GM19452 (cell line): ENCODE measurements at regions not wholly inside any gene's neighbourhood (a gene's known extent, or its start where the extent isn't known, plus 50 kb on each side); places are given as distances from the start of the nearest gene placed in this dataset.

ENCODE experiments used
- ATAC-seq: cut with Tn5 transposase; IDR thresholded peaks from one replicate; pipeline ENCODE4 v1.9.1; 2021; ENCODE audit not compliant: unreplicated experiment

GRCh38 chr7:133190172-133190528 lies 62.7 kb upstream of the EXOC4 start:
- no peak for ATAC-seq

GRCh38 chr7:133190650-133191049 lies 62.2 kb upstream of the EXOC4 start:
- no peak for ATAC-seq

- no peak for ATAC-seq
Observed at GRCh38 chr7:133191787-133192186, 61.1 kb upstream of the EXOC4 start.

DNA sequence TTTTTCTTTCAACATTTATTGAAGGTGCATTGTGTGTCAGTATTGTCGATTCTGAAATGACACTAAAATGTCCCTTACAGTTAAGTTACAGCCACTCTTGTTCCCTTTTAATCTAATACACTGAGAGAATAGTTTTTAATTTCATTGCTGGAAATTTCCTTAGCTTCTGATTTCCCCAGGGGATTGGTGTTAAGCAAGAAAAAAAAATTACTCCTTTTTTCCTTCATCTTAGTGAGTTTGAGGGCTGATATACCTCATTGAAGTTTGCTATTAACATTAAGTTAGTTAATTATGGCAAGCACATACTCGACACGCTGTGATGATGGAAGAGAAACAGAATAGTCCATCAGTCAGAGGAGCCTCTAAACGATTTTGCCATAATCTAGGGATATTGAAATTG lies 57.0 kb upstream of the EXOC4 start:
- ATAC-seq, result no peak

DNA sequence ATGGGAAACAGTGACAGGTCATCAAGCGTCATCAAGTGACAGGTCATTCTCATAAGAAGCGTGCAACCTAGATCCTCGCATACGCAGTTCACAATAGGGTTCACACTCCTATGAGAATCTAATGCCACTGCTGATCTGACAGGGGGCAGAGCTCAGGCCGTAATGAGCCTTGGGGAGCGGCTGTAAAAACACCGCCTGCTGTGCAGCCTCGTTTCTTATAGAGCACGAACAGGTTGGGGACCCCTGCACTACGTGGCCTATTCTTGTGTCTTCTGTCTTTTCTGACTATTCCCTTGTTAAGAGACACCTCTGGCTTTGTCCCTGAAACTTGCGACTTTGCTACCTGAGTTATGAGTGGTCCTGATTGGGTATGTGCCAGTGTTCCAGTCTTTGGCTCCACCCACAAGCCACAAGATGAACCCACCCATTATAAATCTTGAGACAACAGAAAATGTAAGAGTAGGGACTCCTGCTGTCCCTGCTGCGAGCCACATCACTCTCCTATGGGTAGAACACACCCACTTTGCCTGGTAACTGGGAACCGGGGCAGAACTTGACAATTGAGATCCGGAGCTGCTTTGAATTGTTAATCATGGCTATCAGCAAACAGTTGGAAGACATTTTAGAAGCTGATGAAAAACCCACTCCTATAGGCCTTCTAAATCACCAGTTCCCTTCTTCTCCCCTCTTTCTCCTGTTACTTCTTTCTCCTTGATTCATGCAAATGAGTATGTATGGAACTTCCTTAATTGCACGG lies 55.8 kb upstream of the EXOC4 start:
- no peak for ATAC-seq

DNA sequence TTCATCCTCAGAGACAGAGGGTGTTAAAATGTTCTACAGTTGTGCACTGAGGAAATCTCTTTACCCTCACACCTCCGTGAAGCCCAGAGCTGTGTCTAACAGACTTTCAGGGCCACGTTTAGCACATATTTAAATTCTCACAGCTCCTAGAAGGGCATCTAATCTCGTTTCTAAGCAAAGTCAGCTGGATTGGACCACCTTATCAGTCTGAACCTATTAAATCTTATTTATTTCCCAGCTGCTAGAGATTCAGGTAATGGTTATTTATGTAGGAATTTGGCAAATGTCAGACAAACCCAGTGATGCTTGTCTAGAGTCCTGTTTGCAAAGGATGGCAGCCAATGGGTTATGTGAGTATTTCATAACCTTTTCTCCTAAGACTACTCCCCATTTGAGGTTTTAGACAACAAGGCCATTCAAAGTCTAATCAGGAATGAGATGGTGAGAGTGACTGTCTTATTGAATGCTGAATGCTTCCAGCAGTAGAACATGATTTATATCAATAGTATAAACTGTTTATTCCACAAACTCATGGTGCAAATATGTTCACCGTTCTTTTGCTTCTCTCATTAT lies 54.8 kb upstream of the EXOC4 start:
- ATAC-seq, result no peak

DNA sequence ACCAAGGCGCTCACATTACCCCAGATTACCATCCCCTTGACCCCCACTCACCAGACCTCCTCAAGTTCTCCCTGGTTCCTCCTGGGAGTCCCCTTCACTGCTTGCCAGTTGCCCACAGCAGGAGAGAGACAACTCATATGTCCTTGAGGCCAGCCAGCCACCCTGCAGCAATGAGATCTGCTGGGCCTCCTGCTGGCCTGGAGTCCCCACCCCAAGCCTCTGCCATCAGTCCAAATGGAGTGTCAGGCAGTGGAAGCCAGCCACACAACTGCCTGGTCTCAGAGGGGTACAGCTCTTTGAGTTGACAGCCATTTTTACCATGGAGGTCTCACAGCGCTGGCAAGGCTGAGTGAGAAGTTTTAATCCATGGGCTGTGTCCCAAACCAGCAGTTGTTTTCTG lies 53.0 kb upstream of the EXOC4 start:
- no peak for ATAC-seq

DNA sequence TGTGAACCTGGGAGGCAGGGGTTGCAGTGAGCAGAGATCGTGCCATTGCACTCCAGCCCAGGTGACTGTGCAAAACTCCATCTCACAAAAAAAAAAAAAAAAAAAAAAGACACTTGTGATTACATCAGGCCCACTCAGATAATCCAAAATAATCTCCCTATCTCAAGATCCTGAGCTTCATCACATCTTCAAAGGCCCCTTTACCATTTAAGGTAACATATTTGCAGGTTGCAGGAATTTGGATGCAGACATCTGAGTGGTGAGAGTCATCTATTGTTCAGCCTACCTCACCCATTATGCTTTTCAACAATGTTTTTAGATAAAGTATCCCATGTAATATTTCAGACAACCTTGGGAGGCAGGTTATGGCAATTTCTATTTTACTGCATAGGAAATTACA lies 51.4 kb upstream of the EXOC4 start:
- no peak for ATAC-seq

GRCh38 chr7:133202942-133203341 lies 49.9 kb upstream of the EXOC4 start:
- no peak for ATAC-seq
